Stomach (tissue), 8 donors: ENCODE measurements at regions not wholly inside any gene's neighbourhood (a gene's known extent, or its start where the extent isn't known, plus 50 kb on each side); places are given as distances from the start of the nearest gene placed in this dataset.
"Not testable (repeated sequence)": the region's sequence is repeated elsewhere in the genome, so short reads cannot be mapped to it uniquely, and the experiment has no call there.

Experiments
- DNase-seq, 2 donors: peaks; one replicate each; pipeline versions ENCODE4 v3.0.0 to v3.0.0-alpha.2; 2013 to 2019
- H3K27ac ChIP-seq, 5 donors: fragments of 200-600 bp in 4 of 5; sonication (generic) in 4 of 5; one replicate each; pipeline ENCODE4 v1.5.1; 2013 to 2019; ENCODE audit warnings: mild to moderate bottlenecking in 1 of 5, moderate library complexity in 1 of 5
- H3K27me3 ChIP-seq, 3 donors: fragments of 200-600 bp; sonication (generic); one replicate each; pipeline ENCODE4 v1.5.1; 2017 to 2019; ENCODE audit warnings: mixed run types in 1 of 3
- H3K36me3 ChIP-seq, 4 donors: fragments of 200-600 bp; sonication (generic); 1 replicate in 3 of 4; 2 replicates in 1 of 4; pipeline ENCODE4 v1.5.1; 2016 to 2019
- H3K4me1 ChIP-seq, 4 donors: fragments of 200-600 bp; sonication (generic); one replicate each; pipeline ENCODE4 v1.5.1; 2016 to 2019
- H3K4me3 ChIP-seq, 4 donors: fragments of 200-600 bp; sonication (generic) in 3 of 4; one replicate each; pipeline ENCODE4 v1.5.1; 2016 to 2019; ENCODE audit warnings: mild to moderate bottlenecking in 1 of 4
- H3K9me3 ChIP-seq, 4 donors: fragments of 200-600 bp; sonication (generic); one replicate each; pipeline ENCODE4 v1.5.1; 2016 to 2019
- CTCF ChIP-seq, 7 experiments: fragments of 450-650 bp in 4 of 7; fragments of 200-600 bp in 3 of 7; sonication (generic) in 3 of 7; IDR thresholded peaks; one replicate each; pipeline ENCODE4 v1.5.1; 2016 to 2019; ENCODE audit warnings: antibody characterized with exemption in 7 of 7, control low read depth in 2 of 7, mild to moderate bottlenecking in 1 of 7
- EP300 ChIP-seq: sonication (generic); formaldehyde crosslinking; IDR thresholded peaks from one replicate; pipeline ENCODE4 v1.6.1; 2017; ENCODE audit warnings: antibody characterized with exemption
- POLR2A ChIP-seq, 4 donors: fragments of 450-650 bp; IDR thresholded peaks; one replicate each; pipeline ENCODE4 v1.6.1; 2016; ENCODE audit warnings: antibody characterized with exemption in 4 of 4, control low read depth in 2 of 4, mild to moderate bottlenecking in 1 of 4, moderate library complexity in 1 of 4
- POLR2AphosphoS5 ChIP-seq, 3 donors: sonication (generic); formaldehyde crosslinking; IDR thresholded peaks; one replicate each; pipeline ENCODE4 v1.6.1; 2016; ENCODE audit warnings: antibody characterized with exemption in 3 of 3
- WGBS, 5 donors: extraction: QIAGEN DNeasy Blood & Tissue Kit in 3 of 5; methylation state at CpG; one replicate each; pipeline versions ENCODE4 v1.1.5 to v1.1.7; 2013 to 2018; 5-methylcytosine and 5-hydroxymethylcytosine counted together
- intact Hi-C: fragments of 100-400 bp; cut with DNase I; formaldehyde crosslinking; loops from one replicate; pipeline ENCODE4 v1.15.1; 2023; ENCODE audit warnings: low total_unique reads
- donor health status: healthy with polysubstance abuse.
- donor health status: Bipolar disorder and iron deficiency.
- donor health status: healthy.

DNA sequence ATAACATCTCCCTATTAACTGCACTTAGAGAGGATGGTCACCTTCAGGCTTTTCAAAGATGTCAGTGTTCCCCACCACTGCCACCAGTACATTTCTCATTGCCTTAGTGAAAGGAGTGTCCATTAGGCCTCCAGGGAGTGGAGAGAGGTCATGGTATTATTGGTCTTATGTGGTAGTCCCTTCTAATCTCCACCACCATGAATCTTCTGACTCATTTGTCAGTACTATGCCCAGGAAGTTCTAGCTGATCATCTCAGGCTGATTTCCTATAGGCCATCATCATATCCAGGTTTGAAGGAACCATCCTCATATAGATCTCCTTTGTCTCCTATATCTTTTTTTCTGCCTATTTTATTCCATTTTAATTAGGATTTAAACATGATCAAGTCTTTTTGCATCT lies 221.5 kb downstream of the CYB561 start:
- H3K36me3 ChIP-seq: no peaks in the 10 kb centered on the region
- no peaks in the 10 kb centered on the region for H3K4me1 ChIP-seq
- no peak overlapping the region for H3K4me3 ChIP-seq
- no peak overlapping the region for H3K27ac ChIP-seq
- no peak for TF ChIP-seq POLR2AphosphoS5 (IDR thresholded peaks at IDR 0.05)
- no peak for TF ChIP-seq EP300
- no peak for TF ChIP-seq POLR2A (IDR thresholded peaks at IDR 0.05)
- intact Hi-C loops: no loop called here
- H3K9me3 ChIP-seq: no peaks in the 10 kb centered on the region
- no peaks in the 10 kb centered on the region for H3K27me3 ChIP-seq
- no peak for DNase-seq

- peaks cover 0 to 15% (median 4%) of the 10 kb centered on the region in 4 donors for H3K9me3 ChIP-seq
- H3K27me3 ChIP-seq, DNase-seq, H3K4me1 ChIP-seq, H3K36me3 ChIP-seq, H3K4me3 ChIP-seq, H3K27ac ChIP-seq, intact Hi-C loops: not testable (repeated sequence)
Observed at GRCh38 chr17:63226720-63227119, 219.4 kb downstream of the CYB561 start.

GRCh38 chr17:63231015-63231620 lies 215.0 kb downstream of the CYB561 start:
- intact Hi-C loops, H3K36me3 ChIP-seq, H3K4me3 ChIP-seq, H3K4me1 ChIP-seq, DNase-seq, H3K27me3 ChIP-seq, H3K27ac ChIP-seq: not testable (repeated sequence)
- H3K9me3 ChIP-seq: peaks cover 0 to 15% (median 6%) of the 10 kb centered on the region in 4 donors
- WGBS, 5 donors: 93 to 98% (median 97%) methylated on average over 2 of the region's 2 CpGs

- Histone ChIP-seq H3K27me3 (no peaks in the 10 kb centered on the region), H3K27ac (no peak overlapping the region), H3K4me3 (no peak overlapping the region), H3K36me3 (peaks cover 0 to 9% (median 4%) of the 10 kb centered on the region in 4 donors), H3K9me3 (peaks cover 0 to 15% (median 6%) of the 10 kb centered on the region in 4 donors), H3K4me1 (no peaks in the 10 kb centered on the region)
- intact Hi-C loops: no loop called here
- no peak for DNase-seq
- TF ChIP-seq POLR2AphosphoS5 (IDR thresholded peaks at IDR 0.05) (no peak), POLR2A (IDR thresholded peaks at IDR 0.05) (no peak), CTCF (IDR thresholded peaks at IDR 0.05) (no peak), EP300 (no peak)
- 96 to 99% (median 98%) methylated on average over 14 to 16 of the region's 16 CpGs for WGBS, 5 donors
Observed at GRCh38 chr17:63232565-63233310, 213.4 kb downstream of the CYB561 start.

DNA sequence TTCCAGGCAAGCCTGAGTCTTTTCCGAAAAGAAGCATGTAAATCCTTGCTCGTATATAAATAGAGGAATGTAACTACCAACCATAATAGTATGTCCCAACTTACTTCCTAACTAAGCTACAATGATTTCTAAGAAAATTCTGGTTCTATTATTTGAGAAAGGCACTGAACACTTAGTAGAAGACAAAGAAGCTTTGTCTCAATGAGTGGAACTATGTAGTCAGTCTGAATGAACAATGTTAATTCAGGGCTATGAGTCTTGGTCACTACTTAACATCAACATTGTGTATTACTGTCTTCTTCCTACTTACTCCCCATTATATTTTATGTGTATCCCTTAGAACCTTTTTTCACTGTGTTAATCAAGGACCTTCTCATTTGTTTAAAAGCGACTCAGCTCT lies 206.0 kb downstream of the CYB561 start:
- no peak for DNase-seq
- no peaks in the 10 kb centered on the region for H3K27me3 ChIP-seq
- no peak overlapping the region for H3K4me3 ChIP-seq
- 90 to 96% (median 94%) methylated on average over 3 of the region's 3 CpGs for WGBS, 5 donors
- no peak overlapping the region for H3K27ac ChIP-seq
- TF ChIP-seq EP300 (no peak), POLR2A (IDR thresholded peaks at IDR 0.05) (no peak), CTCF (IDR thresholded peaks at IDR 0.05) (no peak), POLR2AphosphoS5 (IDR thresholded peaks at IDR 0.05) (no peak)
- intact Hi-C loops: no loop called here
- H3K4me1 ChIP-seq: no peaks in the 10 kb centered on the region
- peaks cover 0 to 11% (median 2%) of the 10 kb centered on the region in 4 donors for H3K9me3 ChIP-seq
- H3K36me3 ChIP-seq: peaks cover 0 to 18% (median 2%) of the 10 kb centered on the region in 4 donors

DNA sequence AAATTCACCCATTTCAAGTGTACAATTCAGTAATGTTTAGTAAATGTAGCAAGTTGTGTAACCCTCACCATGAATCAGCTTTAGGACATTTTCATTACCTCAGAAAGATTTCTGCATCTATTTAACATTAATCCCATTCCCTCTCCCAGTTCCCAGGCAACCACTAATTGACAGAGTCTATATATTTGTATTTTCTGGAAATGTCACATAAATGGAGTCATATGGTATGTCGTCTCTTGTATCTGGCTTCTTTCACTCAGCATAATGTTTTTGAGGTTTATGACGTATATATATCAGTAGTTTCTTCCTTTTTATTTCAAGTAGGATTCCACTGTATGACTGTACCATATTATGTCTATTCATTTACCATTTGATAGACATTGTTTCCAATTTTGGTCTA lies 199.8 kb downstream of the CYB561 start:
- Histone ChIP-seq H3K9me3 (peaks cover 0 to 11% (median 2%) of the 10 kb centered on the region in 4 donors), H3K4me3 (no peak overlapping the region), H3K4me1 (peaks cover 0 to 14% (median 5%) of the 10 kb centered on the region in 4 donors), H3K36me3 (peaks cover 0 to 9% (median 0%) of the 10 kb centered on the region in 4 donors), H3K27ac (no peak overlapping the region), H3K27me3 (no peaks in the 10 kb centered on the region)
- TF ChIP-seq EP300: no peak
- no peak for TF ChIP-seq POLR2A (IDR thresholded peaks at IDR 0.05)
- no peak for TF ChIP-seq CTCF (IDR thresholded peaks at IDR 0.05)
- TF ChIP-seq POLR2AphosphoS5 (IDR thresholded peaks at IDR 0.05): no peak
- peak in 1 of 2 donors; percentile 12 for DNase-seq
- intact Hi-C loops: no loop called here
- 88 to 95% (median 94%) methylated on average over 2 of the region's 2 CpGs for WGBS, 5 donors
